GM19324 (cell line): ENCODE measurements at regions not wholly inside any gene's neighbourhood (a gene's known extent, or its start where the extent isn't known, plus 50 kb on each side); places are given as distances from the start of the nearest gene placed in this dataset.
"Not testable (repeated sequence)": the region's sequence is repeated elsewhere in the genome, so short reads cannot be mapped to it uniquely, and the experiment has no call there.

Experiments used
- ATAC-seq: cut with Tn5 transposase; IDR thresholded peaks from one replicate; pipeline ENCODE4 v1.9.1; 2021; ENCODE audit warnings: mild to moderate bottlenecking, moderate library complexity; ENCODE audit not compliant: unreplicated experiment, low FRiP score

GRCh38 chr18:22560275-22560610 lies 142.5 kb upstream of the CTAGE1 start:
- ATAC-seq, result no peak

GRCh38 chr18:22560797-22561196 lies 143.1 kb upstream of the CTAGE1 start:
- ATAC-seq, result no peak

- ATAC-seq, result no peak
Observed at GRCh38 chr18:22563164-22563583, 145.5 kb upstream of the CTAGE1 start.

GRCh38 chr18:22564036-22564435 lies 146.3 kb upstream of the CTAGE1 start:
- no peak for ATAC-seq

- no peak for ATAC-seq
Observed at GRCh38 chr18:22566703-22567420, 149.1 kb upstream of the CTAGE1 start.

GRCh38 chr18:22567794-22568193 lies 150.1 kb upstream of the CTAGE1 start:
- no peak for ATAC-seq

GRCh38 chr18:22570492-22570891 lies 152.8 kb upstream of the CTAGE1 start:
- no peak for ATAC-seq

GRCh38 chr18:22572341-22572740 lies 154.6 kb upstream of the CTAGE1 start:
- ATAC-seq, result no peak

- no peak for ATAC-seq
Observed at GRCh38 chr18:22579271-22579670, 161.6 kb upstream of the CTAGE1 start.

- ATAC-seq, result no peak
Observed at GRCh38 chr18:22585333-22585732, 167.6 kb upstream of the CTAGE1 start.

GRCh38 chr18:22585821-22586220 lies 168.1 kb upstream of the CTAGE1 start:
- no peak for ATAC-seq

GRCh38 chr18:22591222-22591621 lies 173.5 kb upstream of the CTAGE1 start:
- ATAC-seq, result no peak

GRCh38 chr18:22594155-22594690 lies 176.5 kb upstream of the CTAGE1 start:
- ATAC-seq, result no peak

- ATAC-seq, result no peak
Observed at GRCh38 chr18:22601481-22601880, 183.8 kb upstream of the CTAGE1 start.

- not testable (repeated sequence) for ATAC-seq
Observed at GRCh38 chr18:22602456-22602855, 184.7 kb upstream of the CTAGE1 start.

- ATAC-seq, result no peak
Observed at GRCh38 chr18:22603902-22604301, 186.2 kb upstream of the CTAGE1 start.

GRCh38 chr18:22604390-22604985 lies 186.8 kb upstream of the CTAGE1 start:
- ATAC-seq, result no peak

GRCh38 chr18:22604986-22605421 lies 187.3 kb upstream of the CTAGE1 start:
- ATAC-seq, result no peak

- ATAC-seq, result no peak
Observed at GRCh38 chr18:22605736-22606135, 188.0 kb upstream of the CTAGE1 start.

GRCh38 chr18:22606563-22607283 lies 189.0 kb upstream of the CTAGE1 start:
- no peak for ATAC-seq

- ATAC-seq, result no peak
Observed at GRCh38 chr18:22607284-22607635, 189.5 kb upstream of the CTAGE1 start.

- no peak for ATAC-seq
Observed at GRCh38 chr18:22608847-22609246, 191.1 kb upstream of the CTAGE1 start.
